ENCODE measurements at regions not wholly inside any gene's neighbourhood (a gene's known extent, or its start where the extent isn't known, plus 50 kb on each side); places are given as distances from the start of the nearest gene placed in this dataset.
A peak's percentile ranks its signal among the peaks of the same experiment; 100 is the strongest.

- TF ChIP-seq POLR2A (IDR thresholded peaks at IDR 0.05) = no peak
- TF ChIP-seq, protein P1, sequence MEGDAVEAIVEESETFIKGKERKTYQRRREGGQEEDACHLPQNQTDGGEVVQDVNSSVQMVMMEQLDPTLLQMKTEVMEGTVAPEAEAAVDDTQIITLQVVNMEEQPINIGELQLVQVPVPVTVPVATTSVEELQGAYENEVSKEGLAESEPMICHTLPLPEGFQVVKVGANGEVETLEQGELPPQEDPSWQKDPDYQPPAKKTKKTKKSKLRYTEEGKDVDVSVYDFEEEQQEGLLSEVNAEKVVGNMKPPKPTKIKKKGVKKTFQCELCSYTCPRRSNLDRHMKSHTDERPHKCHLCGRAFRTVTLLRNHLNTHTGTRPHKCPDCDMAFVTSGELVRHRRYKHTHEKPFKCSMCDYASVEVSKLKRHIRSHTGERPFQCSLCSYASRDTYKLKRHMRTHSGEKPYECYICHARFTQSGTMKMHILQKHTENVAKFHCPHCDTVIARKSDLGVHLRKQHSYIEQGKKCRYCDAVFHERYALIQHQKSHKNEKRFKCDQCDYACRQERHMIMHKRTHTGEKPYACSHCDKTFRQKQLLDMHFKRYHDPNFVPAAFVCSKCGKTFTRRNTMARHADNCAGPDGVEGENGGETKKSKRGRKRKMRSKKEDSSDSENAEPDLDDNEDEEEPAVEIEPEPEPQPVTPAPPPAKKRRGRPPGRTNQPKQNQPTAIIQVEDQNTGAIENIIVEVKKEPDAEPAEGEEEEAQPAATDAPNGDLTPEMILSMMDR (IDR thresholded peaks at IDR 0.05) = no peak
- intact Hi-C loops (cut with DNase I) = no loop called here
- no peaks in the 10 kb centered on the region for H3K27me3 ChIP-seq
- ATAC-seq = no peak
- H3K4me3 ChIP-seq = no peak overlapping the region
- H3K9me3 ChIP-seq = no peaks in the 10 kb centered on the region
- 51 to 68% methylated on average over 4 of the region's 4 CpGs for WGBS, 2 donors
- H3K4me1 ChIP-seq = peaks cover 10% of the 10 kb centered on the region
- no peak for DNase-seq
- H3K36me3 ChIP-seq (replicated peaks in 1 of 2; ENCODE audit: insufficient read depth in 1 of 2, low read depth in 2 of 2) = no peaks in the 10 kb centered on the region
- H3K27ac ChIP-seq = no peak overlapping the region
Observed at GRCh38 chr10:44742248-44742647, 168.9 kb upstream of the TMEM72 start.

GRCh38 chr10:44743535-44743934 lies 167.6 kb upstream of the TMEM72 start:
- H3K27me3 ChIP-seq = no peaks in the 10 kb centered on the region
- no peaks in the 10 kb centered on the region for H3K9me3 ChIP-seq
- no peaks in the 10 kb centered on the region for H3K36me3 ChIP-seq (replicated peaks in 1 of 2; ENCODE audit: insufficient read depth in 1 of 2, low read depth in 2 of 2)
- no peak overlapping the region for H3K27ac ChIP-seq
- no peak for ATAC-seq
- peaks cover 10% of the 10 kb centered on the region for H3K4me1 ChIP-seq
- no peak for DNase-seq
- TF ChIP-seq, protein P1 (IDR thresholded peaks at IDR 0.05) = no peak
- no peak for TF ChIP-seq POLR2A (IDR thresholded peaks at IDR 0.05)
- WGBS, 2 donors = 61 to 76% methylated on average over 1 of the region's 1 CpG
- no peak overlapping the region for H3K4me3 ChIP-seq
- intact Hi-C loops (cut with DNase I) = no loop called here

DNA sequence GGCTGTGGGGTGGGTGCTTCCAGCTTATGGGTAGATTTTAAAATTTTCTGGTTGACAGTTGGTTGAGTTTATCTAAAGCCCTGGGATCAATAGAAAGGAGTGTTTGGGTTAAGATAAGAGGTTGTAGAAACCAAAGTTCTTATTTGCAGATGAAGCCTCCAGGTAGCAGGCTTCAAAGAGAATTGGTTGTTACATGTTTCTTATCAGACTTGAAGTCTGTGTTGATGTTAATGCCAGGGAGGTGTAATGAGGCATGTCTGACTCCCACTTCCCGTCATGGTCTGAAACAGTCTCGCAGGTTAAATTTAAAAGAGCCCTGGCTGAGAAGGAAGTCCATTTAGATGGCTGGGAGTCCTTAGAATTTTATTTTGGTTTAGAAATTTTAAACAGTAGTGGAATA lies 165.2 kb upstream of the TMEM72 start:
- H3K4me1 ChIP-seq = peaks cover 10% of the 10 kb centered on the region
- no peak overlapping the region for H3K4me3 ChIP-seq
- peak overlapping the region in 1 of 4 donors; percentile 28 for H3K27ac ChIP-seq
- H3K27me3 ChIP-seq = no peaks in the 10 kb centered on the region
- ATAC-seq = no peak
- DNase-seq = no peak
- intact Hi-C loops (cut with DNase I) = no loop called here
- no peaks in the 10 kb centered on the region for H3K9me3 ChIP-seq
- TF ChIP-seq, protein P1 (IDR thresholded peaks at IDR 0.05) = no peak
- no peak for TF ChIP-seq POLR2A (IDR thresholded peaks at IDR 0.05)
- H3K36me3 ChIP-seq (replicated peaks in 1 of 2; ENCODE audit: insufficient read depth in 1 of 2, low read depth in 2 of 2) = no peaks in the 10 kb centered on the region
- WGBS, 2 donors = 14 to 27% methylated on average over 2 of the region's 2 CpGs

- ATAC-seq = no peak
- no peaks in the 10 kb centered on the region for H3K9me3 ChIP-seq
- WGBS, 2 donors = 88 to 96% methylated on average over 6 to 9 of the region's 9 CpGs
- no peaks in the 10 kb centered on the region for H3K36me3 ChIP-seq (replicated peaks in 1 of 2; ENCODE audit: insufficient read depth in 1 of 2, low read depth in 2 of 2)
- H3K27me3 ChIP-seq = no peaks in the 10 kb centered on the region
- DNase-seq = no peak
- H3K27ac ChIP-seq = no peak overlapping the region
- H3K4me1 ChIP-seq = peaks cover 18% of the 10 kb centered on the region
- no peak overlapping the region for H3K4me3 ChIP-seq
- TF ChIP-seq POLR2A (IDR thresholded peaks at IDR 0.05) = no peak
- TF ChIP-seq, protein P1 (IDR thresholded peaks at IDR 0.05) = no peak
- intact Hi-C loops (cut with DNase I) = no loop called here
Observed at GRCh38 chr10:44747593-44748172, 163.5 kb upstream of the TMEM72 start.

DNA sequence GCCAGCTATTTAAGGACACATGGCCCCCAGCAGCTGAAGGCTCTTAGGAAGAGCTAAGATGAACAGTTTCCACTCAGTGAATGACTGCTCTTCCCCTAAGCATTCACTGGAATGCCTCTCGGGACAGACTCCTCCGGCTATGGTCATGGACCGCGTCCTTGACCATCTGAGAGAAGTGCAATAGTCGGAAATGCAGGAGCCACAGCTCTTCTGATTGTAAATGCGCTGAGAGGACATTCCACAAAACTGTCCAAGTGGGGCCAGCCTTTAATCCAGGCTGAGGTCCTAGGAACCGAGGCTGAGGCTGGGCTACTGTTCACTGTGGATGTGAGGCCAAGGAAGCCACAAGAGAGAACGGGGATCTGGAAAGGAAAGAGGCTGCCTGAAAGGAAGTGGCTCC lies 162.0 kb upstream of the TMEM72 start:
- TF ChIP-seq, protein P1 (IDR thresholded peaks at IDR 0.05) = no peak
- TF ChIP-seq POLR2A (IDR thresholded peaks at IDR 0.05) = no peak
- Histone ChIP-seq H3K27me3 (no peaks in the 10 kb centered on the region), H3K4me3 (no peak overlapping the region), H3K9me3 (no peaks in the 10 kb centered on the region), H3K27ac (no peak overlapping the region), H3K4me1 (peaks cover 33% of the 10 kb centered on the region), H3K36me3 (replicated peaks in 1 of 2; ENCODE audit: insufficient read depth in 1 of 2, low read depth in 2 of 2) (no peaks in the 10 kb centered on the region)
- no peak for DNase-seq
- ATAC-seq = no peak
- intact Hi-C loops (cut with DNase I) = no loop called here
- WGBS, 2 donors = 93 to 95% methylated on average over 8 of the region's 8 CpGs

All from body of pancreas (tissue), 4 donors.